Chondrocyte (in vitro differentiated cells): ENCODE measurements at regions not wholly inside any gene's neighbourhood (a gene's known extent, or its start where the extent isn't known, plus 50 kb on each side); places are given as distances from the start of the nearest gene placed in this dataset.

Source experiments
- DNase-seq: peaks from one replicate; pipeline ENCODE4 v3.0.0; 2021; ENCODE audit warnings: mixed read lengths, low spot score
- H3K27ac Mint-ChIP-seq: one replicate; pipeline ENCODE4 v1.8.0; 2021; ENCODE audit warnings: mild to moderate bottlenecking, moderate library complexity, mixed read lengths; ENCODE audit not compliant: unreplicated experiment
- H3K27me3 Mint-ChIP-seq: 2 replicates; pipeline ENCODE4 v1.8.0; 2021; ENCODE audit warnings: low read depth, mixed read lengths
- H3K36me3 Mint-ChIP-seq: 2 replicates; pipeline ENCODE4 v1.8.0; 2021; ENCODE audit warnings: low read depth, mixed read lengths
- H3K4me1 Mint-ChIP-seq: 2 replicates; pipeline ENCODE4 v1.8.0; 2021; ENCODE audit warnings: low read depth, mild to moderate bottlenecking, mixed read lengths
- H3K4me3 Mint-ChIP-seq: one replicate; pipeline ENCODE4 v1.8.0; 2021; ENCODE audit warnings: mild to moderate bottlenecking, moderate library complexity, mixed read lengths; ENCODE audit not compliant: unreplicated experiment
- H3K9me3 Mint-ChIP-seq: 2 replicates; pipeline ENCODE4 v1.8.0; 2021; ENCODE audit warnings: low read depth, mixed read lengths
- TF ChIP-seq, protein P1 (sequence below): fragments of 200-600 bp; sonication (generic); IDR thresholded peaks from 2 replicates; pipeline ENCODE4 v1.5.0; 2021; ENCODE audit warnings: antibody characterized with exemption, mild to moderate bottlenecking, moderate library complexity

DNA sequence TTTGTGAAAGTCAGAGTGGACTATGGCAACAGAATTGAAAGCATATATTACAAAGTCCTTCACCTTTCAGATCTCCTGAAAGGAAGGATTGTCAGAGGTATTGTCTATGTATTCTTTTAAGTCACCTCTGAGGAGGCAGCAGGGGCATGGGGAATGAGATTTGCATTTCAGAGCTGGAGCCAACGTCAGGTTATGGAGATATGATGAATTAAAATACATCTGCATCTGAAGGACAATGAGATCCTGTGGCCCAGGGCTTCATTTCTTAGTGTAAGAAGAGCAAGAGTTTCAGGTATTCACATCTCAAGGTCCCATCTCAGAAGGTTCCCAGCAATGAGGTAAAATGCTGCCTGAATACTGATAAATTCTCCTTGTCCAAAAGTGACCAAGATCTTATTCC, 695.8 kb downstream of the TUSC7 start:
- H3K4me3 Mint-ChIP-seq = no peak overlapping the region
- TF ChIP-seq, protein P1, sequence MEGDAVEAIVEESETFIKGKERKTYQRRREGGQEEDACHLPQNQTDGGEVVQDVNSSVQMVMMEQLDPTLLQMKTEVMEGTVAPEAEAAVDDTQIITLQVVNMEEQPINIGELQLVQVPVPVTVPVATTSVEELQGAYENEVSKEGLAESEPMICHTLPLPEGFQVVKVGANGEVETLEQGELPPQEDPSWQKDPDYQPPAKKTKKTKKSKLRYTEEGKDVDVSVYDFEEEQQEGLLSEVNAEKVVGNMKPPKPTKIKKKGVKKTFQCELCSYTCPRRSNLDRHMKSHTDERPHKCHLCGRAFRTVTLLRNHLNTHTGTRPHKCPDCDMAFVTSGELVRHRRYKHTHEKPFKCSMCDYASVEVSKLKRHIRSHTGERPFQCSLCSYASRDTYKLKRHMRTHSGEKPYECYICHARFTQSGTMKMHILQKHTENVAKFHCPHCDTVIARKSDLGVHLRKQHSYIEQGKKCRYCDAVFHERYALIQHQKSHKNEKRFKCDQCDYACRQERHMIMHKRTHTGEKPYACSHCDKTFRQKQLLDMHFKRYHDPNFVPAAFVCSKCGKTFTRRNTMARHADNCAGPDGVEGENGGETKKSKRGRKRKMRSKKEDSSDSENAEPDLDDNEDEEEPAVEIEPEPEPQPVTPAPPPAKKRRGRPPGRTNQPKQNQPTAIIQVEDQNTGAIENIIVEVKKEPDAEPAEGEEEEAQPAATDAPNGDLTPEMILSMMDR = no peak
- peaks cover 2% of the 10 kb centered on the region for H3K9me3 Mint-ChIP-seq
- no peak for DNase-seq
- no peaks in the 10 kb centered on the region for H3K4me1 Mint-ChIP-seq
- H3K36me3 Mint-ChIP-seq = peaks cover 2% of the 10 kb centered on the region
- peaks cover 2% of the 10 kb centered on the region for H3K27me3 Mint-ChIP-seq
- H3K27ac Mint-ChIP-seq = no peak overlapping the region

DNA sequence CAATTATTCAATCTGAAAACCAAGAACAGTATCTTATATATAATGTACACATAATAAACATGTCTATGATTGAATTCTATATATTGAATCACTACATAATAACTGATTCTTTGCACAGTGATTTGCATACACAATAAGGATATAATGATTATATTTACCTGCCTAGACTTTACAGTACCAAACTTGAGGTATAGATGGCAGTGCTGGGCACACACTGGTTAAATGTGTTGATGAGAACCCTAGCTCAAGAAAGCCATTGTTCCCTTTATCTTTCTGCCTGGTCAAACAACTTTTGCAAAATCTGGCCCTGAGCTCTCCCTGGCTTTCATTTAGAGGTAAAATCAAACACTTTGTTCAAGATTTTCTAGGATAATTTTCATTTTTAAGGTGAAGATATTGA, 697.7 kb downstream of the TUSC7 start:
- H3K9me3 Mint-ChIP-seq = peaks cover 2% of the 10 kb centered on the region
- TF ChIP-seq, protein P1 = peak; percentile 65
- peaks cover 2% of the 10 kb centered on the region for H3K36me3 Mint-ChIP-seq
- H3K4me1 Mint-ChIP-seq = no peaks in the 10 kb centered on the region
- H3K27ac Mint-ChIP-seq = no peak overlapping the region
- no peaks in the 10 kb centered on the region for H3K27me3 Mint-ChIP-seq
- H3K4me3 Mint-ChIP-seq = no peak overlapping the region
- DNase-seq = no peak

DNA sequence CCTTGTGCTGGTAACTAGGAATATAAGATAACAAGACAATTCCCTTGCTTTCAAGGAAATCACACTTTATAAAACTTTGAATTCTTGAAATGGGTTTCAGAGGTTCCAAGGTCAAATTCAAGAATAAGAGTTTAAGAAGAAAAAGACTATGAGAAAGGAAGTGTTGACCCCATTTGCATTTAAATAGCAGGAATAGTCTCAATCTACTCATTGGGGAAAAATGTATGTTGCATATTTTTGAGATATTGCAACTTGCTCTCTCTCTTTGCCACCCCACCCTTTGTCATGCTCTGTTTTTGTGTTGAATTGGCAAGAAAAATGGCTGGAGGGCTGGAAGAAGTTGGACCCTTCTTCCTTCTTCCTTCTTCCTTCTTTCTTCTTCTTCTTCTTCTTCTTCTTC, 699.2 kb downstream of the TUSC7 start:
- H3K9me3 Mint-ChIP-seq = peaks cover 5% of the 10 kb centered on the region
- H3K27ac Mint-ChIP-seq = no peak overlapping the region
- no peak for DNase-seq
- H3K4me3 Mint-ChIP-seq = no peak overlapping the region
- H3K36me3 Mint-ChIP-seq = peaks cover 2% of the 10 kb centered on the region
- H3K27me3 Mint-ChIP-seq = peaks cover 3% of the 10 kb centered on the region
- TF ChIP-seq, protein P1 = no peak
- no peaks in the 10 kb centered on the region for H3K4me1 Mint-ChIP-seq

DNA sequence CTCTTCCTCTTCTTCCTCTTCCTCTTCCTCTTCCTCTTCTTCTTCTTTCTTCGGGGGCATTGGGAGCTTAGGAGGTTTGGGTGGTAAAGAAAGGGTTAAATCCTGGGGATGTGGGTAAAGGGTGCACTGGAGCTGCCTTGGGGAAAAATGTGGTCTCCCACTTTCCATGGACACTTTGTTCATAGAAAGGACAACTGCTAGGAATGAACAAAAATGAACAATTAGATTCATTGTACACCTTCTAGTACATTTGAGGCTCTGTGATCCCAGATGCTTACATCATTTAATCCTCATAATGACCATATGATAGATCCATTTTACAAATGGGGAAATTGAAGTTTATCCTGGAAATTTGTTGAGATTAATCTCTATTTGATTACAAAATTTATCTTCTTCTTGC, 699.7 kb downstream of the TUSC7 start:
- H3K4me1 Mint-ChIP-seq = no peaks in the 10 kb centered on the region
- H3K4me3 Mint-ChIP-seq = no peak overlapping the region
- H3K36me3 Mint-ChIP-seq = peaks cover 2% of the 10 kb centered on the region
- H3K27ac Mint-ChIP-seq = no peak overlapping the region
- DNase-seq = no peak
- H3K27me3 Mint-ChIP-seq = peaks cover 3% of the 10 kb centered on the region
- H3K9me3 Mint-ChIP-seq = peaks cover 5% of the 10 kb centered on the region
- TF ChIP-seq, protein P1 = no peak

DNA sequence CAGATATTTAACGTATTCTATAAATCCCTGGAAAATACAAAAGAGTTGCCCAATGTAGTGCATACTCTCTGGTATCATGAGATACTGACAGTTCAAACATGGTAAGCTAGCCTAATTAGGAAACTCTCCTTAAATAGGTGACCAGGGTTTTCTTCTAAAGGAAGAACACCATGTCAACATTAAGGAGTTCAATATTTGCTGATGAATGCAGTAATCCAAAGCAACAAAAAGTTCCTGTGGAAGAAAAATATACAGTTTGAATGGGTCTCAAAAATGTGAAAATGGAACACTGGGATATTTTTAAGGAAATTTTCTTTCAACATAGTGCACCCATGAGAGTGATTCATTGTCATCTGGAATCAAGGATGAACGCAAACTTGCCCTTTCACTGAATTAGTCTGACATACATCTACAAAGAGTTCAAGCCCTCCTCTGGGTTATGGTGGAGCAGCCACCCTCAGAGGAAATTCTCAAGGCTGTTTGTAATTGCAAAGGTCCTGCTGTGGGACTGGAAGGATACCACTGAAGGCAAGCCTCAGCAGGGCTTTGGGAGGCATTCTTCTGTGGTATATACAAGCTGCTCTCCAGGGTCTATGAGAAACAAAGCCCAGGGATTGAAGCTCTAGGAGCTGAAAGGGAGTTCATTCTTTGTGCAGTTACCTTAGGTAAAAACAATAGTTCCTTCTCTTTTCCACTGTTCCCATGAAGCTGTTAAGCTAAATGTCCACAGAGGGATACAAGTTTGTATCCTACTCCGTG, 700.3 kb downstream of the TUSC7 start:
- peaks cover 5% of the 10 kb centered on the region for H3K9me3 Mint-ChIP-seq
- no peak for DNase-seq
- H3K36me3 Mint-ChIP-seq = peaks cover 2% of the 10 kb centered on the region
- H3K27ac Mint-ChIP-seq = no peak overlapping the region
- no peaks in the 10 kb centered on the region for H3K4me1 Mint-ChIP-seq
- H3K4me3 Mint-ChIP-seq = no peak overlapping the region
- TF ChIP-seq, protein P1 = no peak
- H3K27me3 Mint-ChIP-seq = peaks cover 3% of the 10 kb centered on the region
